PC-9 (cell line): ENCODE measurements at regions not wholly inside any gene's neighbourhood (a gene's known extent, or its start where the extent isn't known, plus 50 kb on each side); places are given as distances from the start of the nearest gene placed in this dataset.

Source experiments
- CTCF ChIP-seq: fragments of 200-600 bp; sonication (generic); conservative IDR thresholded peaks from 2 replicates; pipeline ENCODE4 v1.6.1; 2017; ENCODE audit warnings: mixed run types, antibody characterized with exemption, mild to moderate bottlenecking, moderate library complexity
- EZH2 ChIP-seq: fragments of 200-600 bp; sonication (generic); IDR thresholded peaks from 2 replicates; pipeline ENCODE4 v1.8.0; 2017; ENCODE audit warnings: antibody characterized with exemption, low read depth

DNA sequence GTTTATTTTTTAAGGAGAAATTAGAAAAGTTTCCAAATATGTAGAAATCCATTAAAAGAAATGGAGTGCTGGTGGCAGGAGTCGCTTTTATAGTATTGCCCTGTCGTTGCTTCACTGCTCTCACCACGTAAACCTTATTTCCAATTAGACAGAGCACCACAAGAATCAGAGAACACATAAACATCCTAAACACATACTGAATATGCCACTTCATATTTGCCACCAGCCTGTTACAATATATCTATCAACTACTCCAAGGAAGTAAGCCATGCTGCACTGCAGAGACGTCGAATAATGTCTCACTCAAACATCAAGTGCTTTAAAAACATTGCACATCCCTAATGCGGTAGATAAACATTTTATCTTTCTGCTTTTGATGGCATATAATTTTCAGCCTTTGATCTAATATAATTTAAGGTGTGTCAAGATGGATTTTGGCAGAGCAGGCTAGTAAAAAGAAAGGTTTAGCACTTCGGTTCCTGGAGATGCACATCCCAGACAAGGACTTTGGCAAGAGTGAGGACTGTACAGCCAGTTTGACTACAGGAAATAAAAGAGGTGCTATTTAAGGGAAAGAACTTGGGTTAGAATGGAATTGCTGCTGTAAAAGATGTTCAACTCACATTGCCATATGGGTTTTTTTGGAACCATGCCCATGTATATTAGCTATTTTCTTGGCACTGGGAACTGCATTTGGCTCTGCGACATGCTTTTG, 932.3 kb downstream of the EFNB2 start:
- TF ChIP-seq CTCF, result no peak
- no peak for TF ChIP-seq EZH2
